HEK293T (cell line): ENCODE measurements at regions not wholly inside any gene's neighbourhood (a gene's known extent, or its start where the extent isn't known, plus 50 kb on each side); places are given as distances from the start of the nearest gene placed in this dataset.
A peak's percentile ranks its signal among the peaks of the same experiment; 100 is the strongest.

ENCODE experiments used
- CTCF ChIA-PET: fragments of 350-600 bp; formaldehyde crosslinking; extraction: SDS; loops from one replicate; lab custom pipeline; 2021; ENCODE audit warnings: antibody characterized with exemption, inconsistent platforms; lab: Yijun Ruan, JAX
- POLR2A ChIA-PET: fragments of 350-600 bp; formaldehyde crosslinking; extraction: SDS; loops from one replicate; lab custom pipeline; 2020; ENCODE audit warnings: antibody characterized with exemption, inconsistent platforms; lab: Yijun Ruan, JAX
- DNase-seq: peaks from one replicate; pipeline ENCODE4 v3.0.0; 2012; ENCODE audit warnings: mixed read lengths; ENCODE audit errors: extremely low spot score
- ARNT ChIP-seq: fragments of 450-650 bp; IDR thresholded peaks from 2 replicates; pipeline ENCODE4 v1.6.1; 2017; ENCODE audit warnings: mild to moderate bottlenecking
- BHLHE40 ChIP-seq: fragments of 450-650 bp; IDR thresholded peaks from 2 replicates; pipeline ENCODE4 v1.6.1; 2016; ENCODE audit warnings: mild to moderate bottlenecking, moderate library complexity, borderline replicate concordance
- CTBP1 ChIP-seq: fragments of 450-650 bp; IDR thresholded peaks from 2 replicates; pipeline ENCODE4 v1.6.1; 2016; ENCODE audit warnings: borderline replicate concordance
- ELF4 ChIP-seq: fragments of 450-650 bp; IDR thresholded peaks from 2 replicates; pipeline ENCODE4 v1.6.1; 2017; ENCODE audit warnings: antibody characterized with exemption
- FOXA1 ChIP-seq: fragments of 450-650 bp; IDR thresholded peaks from 2 replicates; pipeline ENCODE4 v1.6.1; 2016; ENCODE audit warnings: mild to moderate bottlenecking
- FOXK2 ChIP-seq: fragments of 450-650 bp; IDR thresholded peaks from 2 replicates; pipeline ENCODE4 v1.6.1; 2016; ENCODE audit warnings: mild to moderate bottlenecking
- FOXM1 ChIP-seq: fragments of 450-650 bp; IDR thresholded peaks from 2 replicates; pipeline ENCODE4 v1.6.1; 2017; ENCODE audit warnings: mild to moderate bottlenecking, borderline replicate concordance
- HDGF ChIP-seq: fragments of 450-650 bp; IDR thresholded peaks from 2 replicates; pipeline ENCODE4 v1.6.1; 2017; ENCODE audit warnings: antibody characterized with exemption, borderline replicate concordance
- L3MBTL2 ChIP-seq: fragments of 450-650 bp; conservative IDR thresholded peaks from 2 replicates; pipeline ENCODE4 v1.6.1; 2016; ENCODE audit warnings: mild to moderate bottlenecking
- LEF1 ChIP-seq: fragments of 450-650 bp; IDR thresholded peaks from 2 replicates; pipeline ENCODE4 v1.6.1; 2017; ENCODE audit warnings: mild to moderate bottlenecking, borderline replicate concordance
- NFRKB ChIP-seq: fragments of 450-650 bp; IDR thresholded peaks from 2 replicates; pipeline ENCODE4 v1.6.1; 2016; ENCODE audit warnings: mild to moderate bottlenecking, moderate library complexity
- PKNOX1 ChIP-seq: fragments of 450-650 bp; IDR thresholded peaks from 2 replicates; pipeline ENCODE4 v1.6.1; 2016
- SP1 ChIP-seq: fragments of 450-650 bp; IDR thresholded peaks from 2 replicates; pipeline ENCODE4 v1.6.1; 2017
- SUZ12 ChIP-seq: fragments of 450-650 bp; IDR thresholded peaks from 2 replicates; pipeline ENCODE4 v1.6.1; 2016; ENCODE audit warnings: mild to moderate bottlenecking
- TARDBP ChIP-seq: fragments of 450-650 bp; IDR thresholded peaks from 2 replicates; pipeline ENCODE4 v1.6.1; 2016

- CTCF ChIA-PET: interaction anchor here (0.6 kb wide), 1 partner anchor 98 kb away, joined by 5 read pairs; no protein-coding TSS in a partner anchor
- DNase-seq: no peak
- TF ChIP-seq FOXA1 (no peak), SUZ12 (no peak), BHLHE40 (no peak), ELF4 (no peak), NFRKB (no peak), TARDBP (no peak), HDGF (no peak)
- POLR2A ChIA-PET: no interaction called here
Observed at GRCh38 chr10:29694121-29694520, 59.4 kb upstream of the SVIL start.

GRCh38 chr10:29692121-29692539, 57.4 kb upstream of the SVIL start:
- ChIA-PET CTCF (interaction anchor here (0.7 to 1.0 kb wide), 2 partner anchors 44 to 157 kb away, joined by 3 to 4 read pairs; no protein-coding TSS in a partner anchor), POLR2A (interaction anchor here (1.0 kb wide), 1 partner anchor 282 kb away, joined by 3 read pairs; no protein-coding TSS in a partner anchor)
- TF ChIP-seq SP1 (no peak), CTBP1 (no peak), ELF4 (no peak), LEF1 (no peak), TARDBP (no peak), L3MBTL2 (no peak), FOXA1 (no peak), NFRKB (no peak), HDGF (no peak), ARNT (no peak), PKNOX1 (no peak)
- DNase-seq: no peak

- TF ChIP-seq CTBP1 (no peak), HDGF (no peak), ARNT (no peak), PKNOX1 (no peak), L3MBTL2 (no peak), SP1 (no peak), ELF4 (no peak), LEF1 (no peak), FOXM1 (no peak)
- POLR2A ChIA-PET: interaction anchor here (1.0 kb wide), 1 partner anchor 282 kb away, joined by 3 read pairs; no protein-coding TSS in a partner anchor
- CTCF ChIA-PET: interaction anchor here (0.7 to 1.0 kb wide), 3 partner anchors 41 to 156 kb away, joined by 3 to 4 read pairs (median 4); no protein-coding TSS in a partner anchor
- DNase-seq: no peak
Observed at GRCh38 chr10:29691564-29692072, 56.8 kb upstream of the SVIL start.

GRCh38 chr10:29689001-29689400, 54.2 kb upstream of the SVIL start:
- TF ChIP-seq SUZ12: no peak
- TF ChIP-seq FOXK2: no peak
- no peak for TF ChIP-seq PKNOX1
- no peak for TF ChIP-seq TARDBP
- TF ChIP-seq FOXM1: no peak
- TF ChIP-seq ARNT: no peak
- ChIA-PET POLR2A (interaction anchor here (0.6 to 1.3 kb wide), 2 partner anchors 37 to 46 kb away, joined by 3 to 4 read pairs; no protein-coding TSS in a partner anchor), CTCF (interaction anchor here (0.9 to 1.0 kb wide), 2 partner anchors 16 to 47 kb away, joined by 3 to 8 read pairs; no protein-coding TSS in a partner anchor)
- DNase-seq: no peak

- TF ChIP-seq SUZ12 (no peak), PKNOX1 (peak; percentile 83)
- CTCF ChIA-PET: interaction anchor here (0.9 to 1.0 kb wide), 2 partner anchors 15 to 48 kb away, joined by 3 to 8 read pairs; no protein-coding TSS in a partner anchor
- no peak for DNase-seq
- POLR2A ChIA-PET: interaction anchor here (1.3 kb wide), 1 partner anchor 47 kb away, joined by 4 read pairs; no protein-coding TSS in a partner anchor
Observed at GRCh38 chr10:29688230-29688661, 53.5 kb upstream of the SVIL start.

- DNase-seq: no peak
- CTCF ChIA-PET: interaction anchor here (1.0 kb wide), 1 partner anchor 48 kb away, joined by 3 read pairs; no protein-coding TSS in a partner anchor
- no peak for TF ChIP-seq HDGF
- POLR2A ChIA-PET: no interaction called here
Observed at GRCh38 chr10:29687421-29688164, 52.8 kb upstream of the SVIL start.
